GM21423 (cell line): ENCODE measurements at regions not wholly inside any gene's neighbourhood (a gene's known extent, or its start where the extent isn't known, plus 50 kb on each side); places are given as distances from the start of the nearest gene placed in this dataset.

ENCODE experiments used
- ATAC-seq: cut with Tn5 transposase; IDR thresholded peaks from one replicate; pipeline ENCODE4 v1.9.1; 2021; ENCODE audit warnings: mild to moderate bottlenecking, moderate library complexity; ENCODE audit not compliant: unreplicated experiment

- ATAC-seq: no peak
Measured at GRCh38 chr17:72297326-72298115, 176.7 kb downstream of the SOX9 start.

GRCh38 chr17:72299100-72299499 lies 178.3 kb downstream of the SOX9 start:
- no peak for ATAC-seq

- ATAC-seq: no peak
Measured at GRCh38 chr17:72299592-72299991, 178.8 kb downstream of the SOX9 start.

DNA sequence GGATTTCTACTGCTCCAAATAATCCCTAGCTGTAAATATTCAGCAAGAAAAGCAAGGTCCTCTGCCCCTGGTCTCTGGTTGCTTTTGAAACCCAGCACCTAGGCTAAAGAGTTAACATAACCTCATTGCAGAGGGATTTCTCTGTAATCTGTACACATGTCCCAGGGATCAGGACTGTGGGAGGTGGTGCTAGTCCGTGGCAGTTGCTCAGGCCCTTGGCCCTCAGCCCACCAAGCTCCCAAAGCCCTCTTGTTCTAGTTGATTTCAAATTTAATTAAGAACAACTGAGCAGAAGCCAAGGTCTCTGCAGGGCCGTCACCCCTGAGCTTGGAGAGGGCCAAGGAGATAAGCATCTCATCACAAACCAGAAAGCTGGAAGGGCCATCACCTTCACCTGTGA lies 181.1 kb downstream of the SOX9 start:
- no peak for ATAC-seq

- no peak for ATAC-seq
Measured at GRCh38 chr17:72302735-72303134, 181.9 kb downstream of the SOX9 start.

DNA sequence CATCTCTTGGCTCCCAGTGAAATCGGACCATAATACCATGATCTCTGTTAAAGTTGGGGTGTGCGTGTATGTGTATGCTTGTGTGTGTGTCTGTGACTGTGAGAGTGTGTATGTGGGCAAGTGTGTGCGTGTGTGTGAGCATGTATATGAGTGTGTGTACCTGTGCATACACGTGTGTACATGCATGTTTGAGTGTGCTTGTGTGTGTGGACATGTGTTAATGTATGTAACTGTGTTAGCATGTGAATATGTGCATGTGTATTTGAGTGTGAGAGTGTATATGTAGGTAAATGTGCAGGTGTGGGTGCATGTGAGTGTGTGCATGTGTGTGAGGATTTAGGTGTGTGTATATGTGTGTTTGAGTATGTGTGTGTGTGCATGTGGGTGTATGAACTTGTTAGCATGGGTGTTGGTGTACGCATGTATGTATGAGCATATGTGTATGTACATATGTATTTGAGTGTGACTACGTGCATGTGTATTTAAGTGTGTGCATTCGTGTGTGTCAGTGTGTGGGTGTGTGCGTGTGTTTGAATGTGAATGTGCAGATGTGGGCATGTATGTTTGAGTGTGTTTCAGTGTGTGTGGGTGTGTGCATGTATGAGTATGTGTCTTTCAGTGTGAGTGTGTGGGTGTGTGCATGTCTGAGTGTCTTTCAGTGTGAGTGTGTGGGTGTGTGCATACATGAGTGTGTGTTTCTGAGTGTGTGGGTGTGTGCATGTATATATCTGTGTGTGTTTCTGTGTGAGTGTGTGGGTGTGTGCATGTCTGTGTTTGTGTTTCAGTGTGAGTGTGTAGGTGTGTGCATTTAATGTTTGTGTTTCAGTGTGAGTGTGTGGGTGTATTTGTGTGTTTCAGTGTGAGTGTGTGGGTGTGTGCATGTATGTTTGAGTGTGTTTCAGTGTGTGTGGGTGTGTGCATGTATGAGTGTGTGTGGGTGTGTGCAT lies 183.2 kb downstream of the SOX9 start:
- no peak for ATAC-seq

GRCh38 chr17:72304859-72305258 lies 184.0 kb downstream of the SOX9 start:
- no peak for ATAC-seq

DNA sequence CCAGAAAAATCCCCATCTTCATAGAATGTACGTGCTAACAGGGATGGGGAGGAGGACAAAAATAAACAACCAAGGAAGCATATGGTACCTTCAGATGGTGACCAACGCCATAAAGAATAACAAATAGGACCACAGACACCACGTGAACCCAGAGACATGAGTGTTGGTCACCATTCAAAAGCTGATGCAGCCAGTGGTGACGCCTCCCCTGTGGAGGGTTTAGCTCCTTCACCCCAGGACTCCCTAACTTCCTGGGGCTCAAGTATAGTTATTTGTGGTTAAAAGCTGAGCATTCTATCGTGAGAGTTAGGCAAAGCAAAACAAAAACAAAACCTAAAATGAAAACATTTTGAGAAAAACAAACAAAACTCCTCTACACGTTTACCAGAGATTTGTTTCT lies 184.7 kb downstream of the SOX9 start:
- no peak for ATAC-seq

- ATAC-seq: no peak
Measured at GRCh38 chr17:72306037-72306436, 185.2 kb downstream of the SOX9 start.

DNA sequence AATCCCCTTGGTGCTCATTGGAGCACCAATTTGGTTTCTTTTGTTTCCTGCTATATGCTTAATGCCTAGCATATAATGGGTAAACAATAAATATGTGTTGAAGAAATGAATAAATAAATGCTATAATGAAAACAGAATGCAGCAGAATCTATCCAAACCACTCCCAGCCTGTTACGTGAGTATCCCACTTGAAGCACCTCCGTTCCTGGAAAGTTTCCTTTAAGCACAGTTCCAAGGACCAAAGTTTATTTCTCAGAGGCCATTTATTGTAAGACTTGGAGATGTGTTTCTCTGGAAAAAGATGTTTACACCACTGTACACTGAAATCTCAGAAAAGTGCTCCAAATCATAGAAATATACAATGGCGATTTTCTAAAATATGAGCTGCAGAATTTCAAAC lies 187.0 kb downstream of the SOX9 start:
- ATAC-seq: no peak

DNA sequence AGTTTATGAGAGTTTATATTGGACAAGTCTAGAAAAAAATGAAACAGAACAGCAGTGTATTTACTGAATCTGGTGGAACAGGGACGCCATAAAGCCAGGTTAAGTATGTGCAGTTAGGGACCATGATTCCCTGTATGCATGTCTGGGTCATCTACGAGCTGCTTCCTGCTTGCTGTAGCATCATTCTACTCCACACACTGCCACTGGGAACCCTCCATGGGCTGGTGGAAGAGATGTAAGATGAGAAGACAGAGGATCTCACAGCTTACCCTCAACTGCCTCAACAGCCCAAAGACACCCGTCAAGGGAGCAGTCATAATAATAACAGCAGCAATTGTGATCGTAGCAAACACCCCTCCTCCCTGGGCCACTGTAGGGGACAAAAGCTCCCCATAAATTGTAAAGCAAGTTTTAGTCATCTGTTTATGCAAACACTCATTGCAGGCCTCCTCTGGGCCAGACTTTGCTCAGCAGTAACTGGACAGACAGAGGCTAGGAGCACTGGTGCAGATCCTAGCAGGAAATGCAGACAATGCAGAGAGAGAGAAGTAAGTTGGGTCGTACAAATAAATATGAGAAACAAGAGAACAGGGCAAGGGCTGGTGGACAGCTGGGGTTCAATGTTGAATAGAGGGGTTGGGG lies 188.0 kb downstream of the SOX9 start:
- ATAC-seq: no peak

- ATAC-seq: no peak
Measured at GRCh38 chr17:72311004-72311403, 190.2 kb downstream of the SOX9 start.

GRCh38 chr17:72315122-72315913 lies 194.5 kb downstream of the SOX9 start:
- no peak for ATAC-seq

- ATAC-seq: no peak
Measured at GRCh38 chr17:72318131-72318530, 197.3 kb downstream of the SOX9 start.

DNA sequence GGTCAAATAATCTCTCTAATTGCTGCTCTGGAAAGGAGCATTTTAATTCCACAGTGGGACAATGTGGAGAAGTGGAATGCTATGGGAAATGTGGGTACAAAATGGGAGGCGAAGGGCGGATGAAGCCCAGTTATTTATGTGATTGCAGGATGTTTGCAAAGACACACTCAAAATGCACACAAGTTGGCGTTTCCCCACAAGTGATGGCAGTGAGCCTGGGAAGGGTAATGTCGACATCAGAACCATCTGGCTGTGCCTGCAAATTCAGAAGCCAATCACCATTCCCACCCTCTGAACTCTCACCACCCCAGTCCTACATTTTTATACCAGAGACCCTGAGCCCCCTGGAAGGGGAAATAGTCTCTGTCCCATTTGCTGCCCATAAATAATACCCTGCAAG lies 201.1 kb downstream of the SOX9 start:
- ATAC-seq: no peak

GRCh38 chr17:72332367-72332766 lies 211.5 kb downstream of the SOX9 start:
- no peak for ATAC-seq

DNA sequence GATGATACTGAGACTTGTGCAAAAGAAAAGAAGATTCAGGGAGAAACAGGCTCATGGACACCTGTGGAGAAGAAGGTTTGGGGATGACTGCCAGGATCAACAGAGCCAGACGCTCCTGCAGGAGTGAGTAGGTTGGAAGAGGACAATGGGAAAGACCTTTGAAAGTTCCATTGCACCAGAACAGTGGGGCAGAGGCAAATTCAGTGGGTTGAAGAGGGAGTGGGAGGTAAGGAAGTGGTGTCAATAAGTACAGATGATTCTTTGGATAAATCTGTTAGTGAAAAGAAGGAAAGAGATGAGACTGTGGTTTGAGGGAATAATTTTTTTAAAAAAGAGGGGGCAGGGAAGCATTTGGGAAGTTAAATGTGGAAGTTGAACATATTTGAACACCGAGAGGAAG lies 212.8 kb downstream of the SOX9 start:
- ATAC-seq: no peak

DNA sequence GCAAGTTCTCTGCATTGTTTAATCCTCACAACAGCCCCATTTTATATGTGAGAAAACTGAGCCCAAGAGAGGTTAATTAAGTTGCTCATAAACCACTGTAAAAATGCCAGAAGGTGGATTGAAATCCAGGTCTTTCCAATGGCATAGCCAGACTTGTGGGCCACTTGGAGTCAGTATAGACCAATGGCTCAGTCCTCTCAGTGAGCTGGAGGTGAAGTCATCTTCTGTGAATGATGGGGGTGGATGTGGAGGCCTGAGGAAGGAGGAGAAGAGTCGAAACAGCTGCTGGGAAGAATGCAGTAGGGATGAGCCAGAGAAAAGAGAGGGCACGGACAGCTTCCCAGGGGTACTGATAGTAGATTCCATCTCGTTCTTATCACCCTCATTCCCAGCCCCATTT lies 213.4 kb downstream of the SOX9 start:
- no peak for ATAC-seq

DNA sequence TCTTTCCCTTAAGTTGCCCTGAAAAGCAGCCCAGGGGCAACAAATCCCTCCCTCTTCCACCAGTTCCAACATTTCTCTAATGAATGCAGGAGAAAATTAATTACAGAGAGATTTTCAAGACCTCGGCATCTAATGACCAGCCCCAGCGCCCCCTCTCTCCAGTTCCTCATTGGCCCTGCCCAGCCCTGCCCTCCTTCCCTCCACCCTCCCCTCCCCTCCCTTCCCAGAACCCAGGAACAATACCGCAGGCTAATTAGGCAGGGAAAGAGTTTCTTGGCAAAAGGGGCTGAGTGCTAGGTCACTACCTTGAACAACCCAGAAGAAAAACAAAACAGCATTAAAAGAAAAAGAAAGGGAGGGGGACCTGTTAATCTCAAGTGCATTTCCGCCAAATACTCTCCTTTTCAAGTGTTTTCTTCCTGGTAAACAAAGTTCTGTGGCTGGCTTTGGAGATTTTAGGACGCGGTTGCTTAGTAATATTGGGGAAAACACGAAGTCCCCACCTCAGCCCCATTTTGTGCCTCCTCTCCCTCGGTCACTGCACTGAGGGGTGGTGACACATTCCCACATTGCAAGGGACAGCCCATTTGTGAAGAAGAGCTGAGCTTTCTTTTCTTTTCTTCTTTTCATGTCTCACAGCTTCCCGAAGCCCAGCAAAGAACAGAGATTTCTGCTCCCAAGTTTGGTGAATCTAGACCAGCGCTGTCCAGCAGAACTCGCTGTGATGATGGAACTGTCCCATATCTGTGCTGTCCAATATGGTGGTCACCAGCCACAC lies 215.4 kb downstream of the SOX9 start:
- no peak for ATAC-seq

DNA sequence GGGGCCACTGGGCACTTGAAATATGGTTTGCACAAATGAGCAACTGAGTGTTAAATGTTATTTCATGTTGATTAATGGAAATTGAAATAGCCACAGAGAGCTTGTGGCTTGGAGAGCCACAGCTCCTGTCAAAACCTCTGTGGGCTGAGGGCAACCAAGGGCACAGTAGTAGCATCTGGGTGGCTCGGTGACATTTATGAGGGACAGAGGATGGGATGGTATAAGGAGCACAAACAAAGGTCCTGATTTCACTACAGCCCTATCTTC lies 215.9 kb downstream of the SOX9 start:
- no peak for ATAC-seq
